ENCODE measurements at regions not wholly inside any gene's neighbourhood (a gene's known extent, or its start where the extent isn't known, plus 50 kb on each side); places are given as distances from the start of the nearest gene placed in this dataset.

DNA sequence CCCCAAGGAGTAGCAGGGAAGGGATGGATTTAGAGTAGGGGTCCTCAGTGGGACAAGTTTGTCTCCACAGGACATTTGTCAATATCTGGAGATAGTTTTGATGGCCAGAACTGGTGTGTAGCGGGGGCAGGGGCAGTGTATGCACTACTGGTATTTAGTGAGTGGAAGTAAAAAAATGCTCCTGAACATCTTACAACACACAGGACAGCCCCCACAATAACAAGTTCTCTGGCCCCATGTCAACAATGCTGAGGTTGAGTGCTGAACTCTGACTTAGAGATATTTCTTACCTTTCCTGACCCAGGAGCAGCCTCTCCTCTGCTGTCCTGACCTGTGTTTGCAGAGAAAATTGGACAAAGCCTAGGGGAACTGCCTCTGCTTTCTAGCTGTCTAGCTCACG lies 365.8 kb downstream of the HAPSTR1 start:
- Mint-ChIP-seq H3K4me3 (no peak overlapping the region), H3K27ac (no peak overlapping the region), H3K4me1 (no peaks in the 10 kb centered on the region), H3K27me3 (peaks cover 3% of the 10 kb centered on the region), H3K9me3 (peaks cover 5% of the 10 kb centered on the region), H3K36me3 (ENCODE audit: low read depth) (no peaks in the 10 kb centered on the region)
- DNase-seq = no peak
- ATAC-seq = no peak

DNA sequence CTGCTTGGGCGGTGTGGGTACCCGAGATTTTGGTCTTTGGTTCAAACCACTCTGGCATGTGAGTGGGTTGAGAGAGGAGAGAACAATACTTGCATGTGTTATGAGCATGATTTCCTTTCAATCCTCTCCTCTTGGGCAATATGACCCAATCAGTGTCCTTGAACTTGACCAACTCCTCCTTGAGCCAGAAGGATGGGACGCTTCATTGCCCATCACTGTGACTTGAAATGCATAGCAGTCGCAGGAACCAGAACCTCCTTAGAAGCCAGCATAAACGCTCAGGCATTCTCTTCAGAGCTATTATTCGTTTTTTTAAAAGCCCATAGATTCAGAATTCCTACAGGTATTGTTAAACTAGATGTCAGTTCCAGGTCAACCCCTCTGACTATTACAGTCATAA lies 367.4 kb downstream of the HAPSTR1 start:
- H3K4me3 Mint-ChIP-seq = no peak overlapping the region
- H3K27ac Mint-ChIP-seq = no peak overlapping the region
- peaks cover 3% of the 10 kb centered on the region for H3K27me3 Mint-ChIP-seq
- ATAC-seq = no peak
- no peak for DNase-seq
- H3K4me1 Mint-ChIP-seq = no peaks in the 10 kb centered on the region
- peaks cover 1% of the 10 kb centered on the region for H3K9me3 Mint-ChIP-seq
- H3K36me3 Mint-ChIP-seq (ENCODE audit: low read depth) = no peaks in the 10 kb centered on the region

DNA sequence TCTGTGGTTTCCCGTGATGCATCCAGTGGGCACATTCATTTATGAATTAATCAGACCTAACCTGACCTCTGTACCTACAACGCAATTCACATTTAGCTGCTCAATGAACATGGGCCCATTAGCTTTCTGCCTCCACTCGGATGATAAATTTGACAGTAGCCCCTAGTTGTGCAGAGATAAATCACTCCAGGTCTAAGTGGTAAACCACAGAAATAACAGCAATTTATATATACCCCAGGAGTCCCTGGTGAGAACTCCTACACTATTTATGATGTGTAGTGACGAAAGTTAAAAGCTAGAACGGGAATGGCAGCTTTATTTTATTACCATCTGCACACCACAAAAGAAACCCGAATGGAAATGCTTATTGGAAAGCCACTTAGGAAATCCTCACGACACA lies 371.5 kb downstream of the HAPSTR1 start:
- Mint-ChIP-seq H3K4me1 (no peaks in the 10 kb centered on the region), H3K36me3 (ENCODE audit: low read depth) (no peaks in the 10 kb centered on the region), H3K4me3 (no peak overlapping the region), H3K27me3 (peaks cover 1% of the 10 kb centered on the region), H3K9me3 (no peaks in the 10 kb centered on the region), H3K27ac (no peak overlapping the region)
- ATAC-seq = no peak
- no peak for DNase-seq

DNA sequence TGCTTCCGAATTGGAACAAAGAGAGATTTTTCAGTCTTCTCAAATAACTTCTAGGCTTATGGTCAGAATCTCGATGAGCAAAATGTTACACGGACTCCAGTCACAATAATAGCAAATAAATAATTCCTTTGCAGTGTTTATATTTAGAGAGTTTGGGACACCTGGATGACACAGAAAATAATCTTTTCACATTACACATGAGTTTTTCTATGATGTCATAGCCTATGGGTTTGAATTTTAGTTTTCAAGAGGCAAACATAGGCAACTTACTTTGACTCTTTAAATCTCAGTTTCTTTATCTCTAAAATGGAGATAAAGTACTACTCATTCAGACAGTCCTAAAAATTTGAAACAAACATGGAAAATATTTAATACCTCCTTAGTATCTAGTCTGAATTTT lies 372.0 kb downstream of the HAPSTR1 start:
- DNase-seq (no peak), ATAC-seq (no peak)
- Mint-ChIP-seq H3K4me3 (no peak overlapping the region), H3K36me3 (ENCODE audit: low read depth) (no peaks in the 10 kb centered on the region), H3K27me3 (peaks cover 1% of the 10 kb centered on the region), H3K27ac (no peak overlapping the region), H3K9me3 (no peaks in the 10 kb centered on the region), H3K4me1 (no peaks in the 10 kb centered on the region)

DNA sequence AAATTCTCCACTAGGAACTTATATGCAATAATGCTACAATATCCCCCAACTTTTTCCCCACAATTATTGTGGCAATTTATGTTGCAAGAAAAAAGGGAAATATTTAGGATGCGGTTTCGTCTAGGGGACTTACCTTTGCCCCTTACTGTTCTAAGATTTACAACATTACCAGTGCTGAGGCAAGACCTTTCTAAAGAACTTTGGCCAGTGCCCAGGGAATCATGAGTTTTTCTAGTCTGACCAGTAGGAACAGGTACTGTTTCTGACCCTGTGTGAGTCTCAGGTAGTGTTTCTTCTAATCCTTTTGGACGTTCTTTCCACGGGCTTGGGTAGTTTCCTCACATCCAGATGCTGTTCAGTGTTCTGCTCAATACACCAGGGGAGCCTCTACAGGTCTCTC lies 373.7 kb downstream of the HAPSTR1 start:
- H3K4me3 Mint-ChIP-seq = no peak overlapping the region
- H3K9me3 Mint-ChIP-seq = no peaks in the 10 kb centered on the region
- no peak for DNase-seq
- no peak for ATAC-seq
- peaks cover 1% of the 10 kb centered on the region for H3K27me3 Mint-ChIP-seq
- H3K36me3 Mint-ChIP-seq (ENCODE audit: low read depth) = no peaks in the 10 kb centered on the region
- no peaks in the 10 kb centered on the region for H3K4me1 Mint-ChIP-seq
- H3K27ac Mint-ChIP-seq = no peak overlapping the region

DNA sequence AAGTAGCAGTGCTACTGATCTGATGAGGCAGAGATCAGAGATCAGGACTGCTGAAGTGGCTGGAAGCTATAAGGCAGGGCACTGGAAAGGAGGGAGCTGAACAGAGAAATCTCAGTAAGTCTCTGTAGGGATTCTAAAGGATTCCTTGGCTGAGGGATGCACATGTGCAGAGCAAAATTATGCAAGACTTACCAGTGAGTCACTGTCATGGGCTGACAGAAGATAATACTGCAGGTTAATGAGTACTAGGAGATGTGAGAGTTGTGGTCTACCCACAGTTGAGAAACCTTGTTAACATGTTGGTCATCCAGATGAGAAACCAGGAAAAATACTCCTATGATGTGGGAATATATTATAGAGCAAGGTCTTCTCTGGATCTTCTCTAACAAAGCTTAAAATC lies 378.1 kb downstream of the HAPSTR1 start:
- H3K4me1 Mint-ChIP-seq = no peaks in the 10 kb centered on the region
- H3K36me3 Mint-ChIP-seq (ENCODE audit: low read depth) = no peaks in the 10 kb centered on the region
- no peak for ATAC-seq
- H3K9me3 Mint-ChIP-seq = peaks cover 9% of the 10 kb centered on the region
- no peak overlapping the region for H3K27ac Mint-ChIP-seq
- no peak for DNase-seq
- H3K4me3 Mint-ChIP-seq = no peak overlapping the region
- no peaks in the 10 kb centered on the region for H3K27me3 Mint-ChIP-seq

DNA sequence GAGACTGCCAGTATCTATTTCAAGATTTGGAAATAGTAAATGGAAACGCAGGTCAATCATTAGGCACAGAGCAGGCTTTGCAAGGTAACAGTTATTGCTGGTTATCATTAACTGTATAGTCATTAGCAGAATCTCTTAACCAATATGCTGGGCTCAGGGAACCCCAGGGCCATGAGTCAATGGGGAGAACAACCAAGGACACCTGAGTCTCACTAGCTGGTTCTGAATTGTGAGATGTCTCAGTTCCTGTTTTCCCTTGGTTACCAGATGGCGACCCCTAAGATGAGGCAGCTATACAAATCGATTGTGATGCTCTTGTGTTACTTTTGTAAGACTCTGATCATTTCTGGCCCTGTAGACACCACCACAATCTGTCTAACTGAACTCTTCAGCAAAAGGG lies 385.3 kb downstream of the HAPSTR1 start:
- no peaks in the 10 kb centered on the region for H3K27me3 Mint-ChIP-seq
- H3K4me3 Mint-ChIP-seq = no peak overlapping the region
- DNase-seq (no peak), ATAC-seq (no peak)
- H3K4me1 Mint-ChIP-seq = no peaks in the 10 kb centered on the region
- H3K27ac Mint-ChIP-seq = no peak overlapping the region
- peaks cover 9% of the 10 kb centered on the region for H3K9me3 Mint-ChIP-seq
- H3K36me3 Mint-ChIP-seq (ENCODE audit: low read depth) = no peaks in the 10 kb centered on the region

DNA sequence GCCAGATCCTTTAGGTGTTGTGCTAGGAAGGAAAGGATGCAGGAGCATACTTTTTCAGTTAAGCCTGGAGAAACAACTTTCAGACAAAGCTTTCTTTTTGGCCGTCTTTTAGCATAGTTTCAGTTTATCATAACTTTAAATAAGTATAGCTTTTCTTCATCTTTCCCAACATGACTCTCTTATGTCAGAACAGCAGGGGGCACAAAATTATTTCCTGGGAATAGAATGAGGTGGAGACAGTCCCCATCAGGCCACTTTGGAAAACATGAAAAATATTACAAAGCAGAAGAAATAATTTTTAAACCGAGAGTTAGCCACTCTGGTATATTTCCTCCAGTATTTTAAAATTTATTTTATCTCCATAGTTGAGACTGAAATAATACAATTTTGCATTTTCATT lies 387.6 kb downstream of the HAPSTR1 start:
- Mint-ChIP-seq H3K27ac (no peak overlapping the region), H3K4me1 (no peaks in the 10 kb centered on the region), H3K36me3 (ENCODE audit: low read depth) (no peaks in the 10 kb centered on the region), H3K4me3 (no peak overlapping the region), H3K9me3 (peaks cover under 1% of the 10 kb centered on the region), H3K27me3 (no peaks in the 10 kb centered on the region)
- DNase-seq (no peak), ATAC-seq (no peak)

DNA sequence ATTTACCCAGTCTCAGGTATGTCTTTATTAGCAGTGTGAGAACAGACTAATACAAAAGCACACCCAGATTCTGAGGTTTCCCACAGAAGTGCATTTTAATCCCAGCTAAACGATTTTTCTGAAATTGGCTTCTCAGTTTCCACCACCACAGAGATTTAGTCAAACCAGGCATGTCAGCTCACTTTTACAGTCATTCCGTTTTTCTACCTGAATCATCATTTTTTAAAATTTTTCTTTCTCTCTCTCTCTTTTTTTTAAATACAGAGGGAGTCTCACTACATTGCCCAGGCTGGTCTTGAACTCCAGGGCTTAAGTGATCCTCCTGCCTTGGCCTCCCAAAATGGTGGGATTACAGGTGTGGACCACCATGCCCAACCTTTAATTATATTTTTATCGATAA lies 389.1 kb downstream of the HAPSTR1 start:
- Mint-ChIP-seq H3K27me3 (peaks cover 3% of the 10 kb centered on the region), H3K4me1 (no peaks in the 10 kb centered on the region), H3K36me3 (ENCODE audit: low read depth) (no peaks in the 10 kb centered on the region), H3K27ac (no peak overlapping the region), H3K9me3 (no peaks in the 10 kb centered on the region), H3K4me3 (no peak overlapping the region)
- DNase-seq = no peak
- ATAC-seq = no peak

DNA sequence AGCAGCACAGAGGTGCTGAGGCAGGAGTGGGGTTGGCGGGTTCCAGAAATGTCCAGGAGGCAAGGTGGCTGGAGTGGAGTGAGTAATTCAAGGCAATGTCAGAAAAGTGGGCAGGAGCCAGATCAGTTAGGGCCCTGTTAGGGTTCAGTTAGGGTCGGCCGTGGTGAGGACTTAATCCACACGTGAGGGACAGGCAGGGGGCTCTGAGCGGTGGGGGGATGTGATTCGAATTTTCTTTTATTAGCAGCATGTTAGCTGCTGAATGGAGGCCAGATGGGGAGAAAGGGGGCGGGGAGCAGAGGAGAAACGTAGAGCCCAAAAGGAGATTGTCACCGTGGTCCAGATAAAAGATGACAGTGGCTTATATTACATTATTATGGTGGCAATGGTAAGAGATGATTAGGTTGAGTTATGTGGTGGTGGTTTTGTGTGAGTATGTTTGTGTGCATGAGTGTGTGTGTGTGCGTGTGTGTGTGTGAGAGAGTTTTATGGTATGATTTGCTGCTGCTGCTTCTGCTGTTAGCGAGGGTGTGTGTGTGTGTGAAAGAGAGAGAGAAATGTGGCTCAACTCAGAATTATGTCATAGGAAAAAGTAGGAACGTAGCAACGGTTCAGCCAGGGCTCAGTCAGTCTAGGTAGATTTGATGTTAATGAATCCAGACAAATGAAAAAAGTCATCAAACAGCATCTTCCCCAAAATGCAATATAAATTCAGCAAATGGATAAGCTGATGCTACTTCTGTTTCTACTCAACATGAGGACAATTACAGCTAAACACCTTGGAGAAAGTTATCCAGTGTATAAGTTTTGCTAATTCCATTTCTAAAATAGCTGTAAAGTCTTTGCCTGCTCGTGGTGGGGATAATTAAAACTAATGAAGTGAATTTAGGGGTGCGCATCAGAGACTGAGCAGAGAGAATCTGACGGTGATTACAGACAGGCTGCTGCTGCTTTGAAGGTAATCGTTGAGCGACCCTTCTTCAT lies 390.6 kb downstream of the HAPSTR1 start:
- Mint-ChIP-seq H3K4me1 (no peaks in the 10 kb centered on the region), H3K27me3 (peaks cover 3% of the 10 kb centered on the region), H3K4me3 (no peak overlapping the region), H3K36me3 (ENCODE audit: low read depth) (no peaks in the 10 kb centered on the region), H3K9me3 (no peaks in the 10 kb centered on the region), H3K27ac (no peak overlapping the region)
- DNase-seq (no peak), ATAC-seq (no peak)

DNA sequence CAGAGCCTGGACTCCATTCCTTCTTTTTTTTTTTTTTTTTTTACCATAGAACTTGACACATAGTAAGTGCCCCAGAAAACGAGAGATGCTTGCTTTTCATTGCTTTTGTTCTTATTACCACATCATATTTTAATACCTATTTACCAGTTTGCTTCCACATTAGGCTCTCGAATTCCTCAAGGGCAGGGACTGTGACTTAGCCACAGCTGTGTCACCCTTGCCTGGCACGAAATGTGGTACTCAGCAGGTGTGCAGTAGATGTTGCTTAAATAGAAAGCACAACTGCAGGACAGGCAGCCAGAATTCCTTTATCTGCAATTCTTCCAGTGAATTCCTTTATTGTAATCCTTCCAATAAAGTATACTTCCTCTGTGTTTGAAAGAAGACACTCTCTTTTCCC lies 393.0 kb downstream of the HAPSTR1 start:
- Mint-ChIP-seq H3K36me3 (ENCODE audit: low read depth) (no peaks in the 10 kb centered on the region), H3K27ac (no peak overlapping the region), H3K27me3 (peaks cover 3% of the 10 kb centered on the region), H3K4me3 (no peak overlapping the region), H3K9me3 (no peaks in the 10 kb centered on the region), H3K4me1 (no peaks in the 10 kb centered on the region)
- no peak for ATAC-seq
- no peak for DNase-seq

DNA sequence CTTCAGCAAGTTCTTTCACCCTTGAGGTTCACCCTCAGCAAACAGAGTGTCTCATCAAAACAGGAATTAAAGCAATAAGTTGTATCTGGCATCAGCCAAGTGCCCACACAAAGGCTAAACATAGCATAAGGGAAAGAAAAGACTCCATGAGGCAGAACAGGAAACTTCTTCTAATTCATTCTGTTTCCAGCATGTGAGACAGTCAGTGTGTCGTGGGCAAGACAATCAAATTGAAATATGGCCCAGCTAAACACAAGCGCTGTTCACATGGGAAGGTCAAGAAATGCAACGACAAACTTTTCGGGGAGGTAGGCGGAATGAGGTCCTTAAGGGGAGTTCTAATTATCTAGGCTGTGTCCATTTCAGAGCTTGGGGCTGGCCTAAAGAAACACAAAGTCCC lies 393.4 kb downstream of the HAPSTR1 start:
- Mint-ChIP-seq H3K4me3 (no peak overlapping the region), H3K27me3 (peaks cover 3% of the 10 kb centered on the region), H3K36me3 (ENCODE audit: low read depth) (no peaks in the 10 kb centered on the region), H3K4me1 (no peaks in the 10 kb centered on the region), H3K9me3 (no peaks in the 10 kb centered on the region), H3K27ac (no peak overlapping the region)
- DNase-seq = no peak
- no peak for ATAC-seq

DNA sequence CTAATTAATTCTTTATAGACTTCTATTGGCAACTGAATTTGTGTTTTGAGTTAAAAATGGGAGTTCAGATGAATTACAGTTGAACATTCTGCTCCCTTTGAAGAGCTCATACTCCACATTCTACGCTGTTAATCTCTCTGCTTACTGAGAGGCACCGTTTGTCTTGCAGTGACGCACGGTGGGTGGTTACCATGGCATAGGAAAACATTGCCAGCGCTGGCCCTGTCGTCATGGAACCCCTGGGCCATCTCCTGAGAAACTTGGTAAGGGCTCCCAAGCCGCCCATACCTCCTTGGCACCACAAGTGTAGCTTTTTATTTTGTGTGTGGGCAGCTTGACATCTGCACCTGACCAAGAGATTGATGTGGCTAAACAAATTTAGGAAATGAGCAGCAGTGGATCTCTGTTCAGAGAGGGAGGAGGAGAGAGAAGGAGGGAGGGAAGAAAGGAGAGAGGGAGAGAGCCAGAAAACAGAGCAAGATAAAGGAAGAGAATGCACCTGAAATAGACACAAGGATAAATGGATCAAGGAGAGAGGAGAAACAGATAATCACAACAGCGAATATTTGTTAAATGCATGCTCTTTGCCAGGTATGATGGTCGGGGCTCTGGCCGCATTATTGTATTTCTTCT lies 398.5 kb downstream of the HAPSTR1 start:
- ATAC-seq = no peak
- no peaks in the 10 kb centered on the region for H3K4me1 Mint-ChIP-seq
- no peaks in the 10 kb centered on the region for H3K9me3 Mint-ChIP-seq
- H3K4me3 Mint-ChIP-seq = no peak overlapping the region
- peaks cover under 1% of the 10 kb centered on the region for H3K27me3 Mint-ChIP-seq
- DNase-seq = no peak
- no peaks in the 10 kb centered on the region for H3K36me3 Mint-ChIP-seq (ENCODE audit: low read depth)
- H3K27ac Mint-ChIP-seq = no peak overlapping the region

DNA sequence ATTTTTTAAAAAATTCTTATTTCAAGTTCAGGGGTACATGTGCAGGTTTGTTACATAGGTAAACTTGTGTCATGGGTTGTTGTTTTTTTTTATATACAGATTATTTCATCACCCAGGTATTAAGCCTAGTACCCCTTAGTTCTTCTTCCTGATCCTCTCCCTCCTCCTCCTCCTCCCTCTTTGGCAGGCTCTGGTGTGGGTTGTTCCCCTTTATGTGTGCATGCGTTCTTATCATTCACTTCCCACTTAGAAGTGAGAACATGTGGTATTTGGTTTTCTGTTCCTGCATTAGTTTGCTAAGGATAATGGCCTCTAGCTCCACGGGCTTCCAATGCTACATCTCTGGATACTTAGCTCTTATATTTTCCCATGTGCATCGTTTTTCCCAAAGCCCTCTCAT lies 404.4 kb downstream of the HAPSTR1 start:
- Mint-ChIP-seq H3K36me3 (ENCODE audit: low read depth) (no peaks in the 10 kb centered on the region), H3K4me1 (no peaks in the 10 kb centered on the region), H3K4me3 (no peak overlapping the region), H3K27me3 (peaks cover 2% of the 10 kb centered on the region), H3K27ac (no peak overlapping the region), H3K9me3 (peaks cover 3% of the 10 kb centered on the region)
- no peak for ATAC-seq
- DNase-seq = no peak

DNA sequence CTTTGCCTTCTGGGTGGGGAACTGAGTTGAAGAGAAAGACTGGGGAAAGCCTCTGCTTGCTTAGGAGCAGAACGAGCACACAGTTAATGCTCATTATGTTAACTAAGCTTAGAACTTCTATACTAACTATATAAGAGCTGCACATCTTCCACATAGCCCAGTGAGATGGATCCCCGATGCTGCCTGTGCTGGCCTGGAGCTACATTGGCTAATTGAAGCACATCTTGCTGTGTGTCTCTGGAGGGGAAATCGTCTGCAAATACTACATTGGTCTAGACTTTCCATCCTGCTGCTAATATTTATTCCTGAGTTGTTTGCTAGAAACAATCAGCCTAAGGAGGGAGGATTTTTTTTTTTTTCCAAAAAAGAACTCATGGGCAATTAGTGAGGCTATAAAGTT lies 406.3 kb downstream of the HAPSTR1 start:
- Mint-ChIP-seq H3K27ac (no peak overlapping the region), H3K4me3 (no peak overlapping the region), H3K36me3 (ENCODE audit: low read depth) (no peaks in the 10 kb centered on the region), H3K9me3 (peaks cover 5% of the 10 kb centered on the region), H3K27me3 (peaks cover 2% of the 10 kb centered on the region), H3K4me1 (no peaks in the 10 kb centered on the region)
- DNase-seq (no peak), ATAC-seq (no peak)
